Bronchial epithelial cell (primary cell): ENCODE measurements at regions not wholly inside any gene's neighbourhood (a gene's known extent, or its start where the extent isn't known, plus 50 kb on each side); places are given as distances from the start of the nearest gene placed in this dataset.
"Not testable (repeated sequence)": the region's sequence is repeated elsewhere in the genome, so short reads cannot be mapped to it uniquely, and the experiment has no call there.

Source experiments
- DNase-seq: peaks from one replicate; pipeline ENCODE4 v3.0.0-alpha.2; 2010; ENCODE audit warnings: low read depth
- FAIRE-seq: peaks from 2 replicates; lab custom pipeline; 2011; peaks lifted over from hg19 to GRCh38; lab: Jason Lieb, UNC
- H3K27me3 ChIP-seq: 2 replicates; pipeline ENCODE4 v1.5.1; 2011; ENCODE audit warnings: low read length; ENCODE audit not compliant: control insufficient read depth, insufficient read depth
- H3K36me3 ChIP-seq: 2 replicates; pipeline ENCODE4 v1.5.1; 2011; ENCODE audit warnings: low read length; ENCODE audit not compliant: control insufficient read depth, insufficient read depth
- H3K4me3 ChIP-seq: 2 replicates; pipeline ENCODE4 v1.5.1; 2011; ENCODE audit warnings: mild to moderate bottlenecking, low read depth, low read length, control low read depth
- TF ChIP-seq, protein P1 (sequence below): IDR thresholded peaks from 2 replicates; pipeline ENCODE4 v1.5.1; 2011; ENCODE audit warnings: mild to moderate bottlenecking, moderate library complexity, low read length, control low read depth, inconsistent platforms; ENCODE audit not compliant: insufficient read depth, severe bottlenecking

DNA sequence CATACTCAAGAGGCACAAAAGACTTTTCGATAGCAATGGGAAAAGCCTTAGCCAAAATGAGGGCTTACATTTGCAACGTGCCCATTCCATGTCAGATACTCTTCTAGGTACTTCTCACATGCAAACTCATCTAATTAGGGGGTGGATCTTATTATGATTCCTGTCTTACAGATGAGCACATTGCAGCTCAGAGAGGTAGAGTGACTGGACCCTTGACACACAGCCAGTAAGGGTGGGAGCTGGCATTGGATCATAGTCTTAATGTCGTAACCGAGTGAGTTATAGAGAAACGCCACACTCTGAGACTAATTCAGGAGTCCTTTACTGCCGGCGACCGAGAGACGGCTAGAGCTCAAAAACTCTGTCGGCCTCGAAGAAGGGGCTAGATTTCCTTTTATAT, 78.8 kb upstream of the GRIN2A start:
- Histone ChIP-seq H3K4me3 (no peak overlapping the region), H3K36me3 (no peaks in the 10 kb centered on the region), H3K27me3 (no peaks in the 10 kb centered on the region)
- TF ChIP-seq, protein P1, sequence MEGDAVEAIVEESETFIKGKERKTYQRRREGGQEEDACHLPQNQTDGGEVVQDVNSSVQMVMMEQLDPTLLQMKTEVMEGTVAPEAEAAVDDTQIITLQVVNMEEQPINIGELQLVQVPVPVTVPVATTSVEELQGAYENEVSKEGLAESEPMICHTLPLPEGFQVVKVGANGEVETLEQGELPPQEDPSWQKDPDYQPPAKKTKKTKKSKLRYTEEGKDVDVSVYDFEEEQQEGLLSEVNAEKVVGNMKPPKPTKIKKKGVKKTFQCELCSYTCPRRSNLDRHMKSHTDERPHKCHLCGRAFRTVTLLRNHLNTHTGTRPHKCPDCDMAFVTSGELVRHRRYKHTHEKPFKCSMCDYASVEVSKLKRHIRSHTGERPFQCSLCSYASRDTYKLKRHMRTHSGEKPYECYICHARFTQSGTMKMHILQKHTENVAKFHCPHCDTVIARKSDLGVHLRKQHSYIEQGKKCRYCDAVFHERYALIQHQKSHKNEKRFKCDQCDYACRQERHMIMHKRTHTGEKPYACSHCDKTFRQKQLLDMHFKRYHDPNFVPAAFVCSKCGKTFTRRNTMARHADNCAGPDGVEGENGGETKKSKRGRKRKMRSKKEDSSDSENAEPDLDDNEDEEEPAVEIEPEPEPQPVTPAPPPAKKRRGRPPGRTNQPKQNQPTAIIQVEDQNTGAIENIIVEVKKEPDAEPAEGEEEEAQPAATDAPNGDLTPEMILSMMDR: no peak
- FAIRE-seq (no peak), DNase-seq (no peak)

DNA sequence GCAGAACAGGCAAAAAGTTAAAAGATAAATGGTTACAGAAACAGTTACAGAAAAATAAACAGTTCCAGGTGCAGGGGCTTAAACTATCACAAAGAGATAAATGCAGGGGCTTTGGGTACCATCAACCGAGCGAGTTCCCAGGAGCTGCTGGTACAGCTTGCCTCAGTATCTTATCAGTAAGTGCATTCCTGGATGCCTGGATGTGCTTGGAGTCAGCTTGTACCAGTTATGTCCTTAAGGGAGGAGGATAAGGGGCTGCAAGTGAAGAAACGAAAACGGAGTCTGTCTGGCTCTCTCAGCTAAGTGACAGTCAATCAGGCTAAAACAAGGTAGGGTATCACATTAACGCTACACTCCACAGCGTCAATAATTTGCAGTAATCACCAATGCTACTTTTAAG, 79.3 kb upstream of the GRIN2A start:
- not testable (repeated sequence) for H3K4me3 ChIP-seq, FAIRE-seq, DNase-seq, H3K27me3 ChIP-seq, H3K36me3 ChIP-seq

DNA sequence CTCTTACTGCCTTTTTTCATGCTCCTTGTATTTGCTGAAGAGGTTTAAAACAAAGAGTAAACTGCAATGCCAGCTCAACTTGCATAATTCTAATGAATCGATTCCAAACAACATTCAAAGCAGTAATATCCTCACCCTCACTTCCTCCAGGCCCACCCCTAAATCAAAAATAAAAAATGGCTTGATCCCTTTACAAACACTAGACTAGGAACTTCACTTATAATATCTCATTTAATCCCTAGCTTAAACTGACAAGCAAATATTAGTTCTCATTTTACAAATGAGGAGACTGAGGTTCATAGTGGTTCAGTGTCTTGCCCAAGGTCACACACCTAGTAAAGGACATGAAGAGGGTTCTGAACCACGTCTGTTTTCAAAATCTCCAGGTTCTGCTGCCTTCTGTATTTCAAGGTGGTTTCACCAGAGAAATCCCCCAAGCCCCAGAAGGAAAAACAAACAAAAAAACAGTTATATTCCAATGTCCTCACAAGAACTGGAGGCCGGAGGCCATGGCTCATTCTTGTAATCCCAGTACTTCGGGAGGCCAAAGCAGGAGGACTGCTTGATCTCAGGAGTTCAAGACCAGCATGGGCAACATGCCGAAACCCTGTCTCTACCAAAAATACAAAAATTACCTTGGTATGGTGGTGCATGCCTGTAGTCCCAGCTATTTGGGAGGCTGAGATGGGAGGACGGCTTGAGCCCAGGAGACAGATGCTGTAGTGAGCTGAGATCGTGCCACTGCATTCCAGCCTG, 80.3 kb upstream of the GRIN2A start:
- no peak overlapping the region for H3K4me3 ChIP-seq
- FAIRE-seq: no peak
- H3K36me3 ChIP-seq: no peaks in the 10 kb centered on the region
- DNase-seq: no peak
- TF ChIP-seq, protein P1: no peak
- H3K27me3 ChIP-seq: no peaks in the 10 kb centered on the region

DNA sequence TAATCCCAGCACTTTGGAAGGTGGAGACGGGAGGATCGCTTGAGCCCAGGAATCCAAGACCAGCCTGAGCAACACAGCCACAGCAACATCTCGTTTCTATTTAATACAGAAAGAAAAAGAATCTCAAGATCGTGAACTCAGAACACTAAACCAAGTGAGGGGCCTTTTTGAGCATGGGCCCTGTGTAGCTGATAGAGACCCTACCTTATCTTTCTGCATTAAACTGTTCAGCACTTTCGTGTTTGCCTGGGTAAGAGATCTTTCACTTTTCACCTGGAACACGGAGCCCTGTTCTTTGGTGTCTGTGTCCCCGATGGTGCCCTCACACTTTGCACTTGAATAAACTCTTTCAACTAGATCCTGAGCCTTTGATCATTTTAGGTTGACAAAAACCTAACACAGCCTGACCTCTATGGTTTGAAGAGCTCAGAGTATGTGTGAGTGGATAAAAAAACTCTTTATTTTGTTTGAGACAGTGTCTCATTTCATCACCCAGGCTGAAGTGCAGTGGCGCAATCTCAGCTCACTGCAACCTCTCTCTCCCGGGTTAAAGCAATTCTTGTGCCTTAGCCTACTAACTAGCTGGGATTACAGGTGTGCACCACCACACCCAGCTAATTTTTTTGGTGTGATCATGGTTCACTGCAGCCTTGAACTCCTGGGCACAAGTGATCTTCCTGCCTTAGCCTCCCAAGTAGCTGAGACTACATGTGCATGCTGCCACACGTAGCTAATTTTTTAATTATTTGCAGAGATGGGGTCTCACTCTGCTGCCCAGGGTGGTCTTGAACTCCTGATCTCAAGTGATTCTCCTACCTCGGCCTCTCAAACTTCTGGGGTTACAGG, 83.8 kb upstream of the GRIN2A start:
- DNase-seq (no peak), FAIRE-seq (no peak)
- H3K36me3 ChIP-seq: no peaks in the 10 kb centered on the region
- TF ChIP-seq, protein P1: no peak
- H3K4me3 ChIP-seq: no peak overlapping the region
- H3K27me3 ChIP-seq: no peaks in the 10 kb centered on the region

DNA sequence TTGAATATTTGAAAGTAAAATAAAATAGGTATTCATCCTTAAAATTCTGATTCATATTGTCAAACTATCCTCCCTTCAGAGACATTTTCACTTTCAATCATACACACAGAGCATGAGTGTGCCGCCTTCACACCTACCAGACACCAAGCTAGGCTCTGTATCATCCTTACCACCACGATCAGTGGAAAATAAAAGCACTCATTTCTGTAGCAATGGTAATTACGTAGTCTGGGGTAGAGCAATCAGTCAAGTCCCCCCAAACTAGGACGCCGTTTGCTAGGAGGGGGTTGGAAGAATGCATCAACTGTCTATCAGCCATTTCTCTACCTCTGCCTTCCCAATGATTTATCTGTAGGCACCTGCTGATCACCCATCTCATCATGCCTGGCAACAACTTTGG, 84.6 kb upstream of the GRIN2A start:
- DNase-seq (no peak), FAIRE-seq (no peak)
- TF ChIP-seq, protein P1: no peak
- no peak overlapping the region for H3K4me3 ChIP-seq
- no peaks in the 10 kb centered on the region for H3K36me3 ChIP-seq
- no peaks in the 10 kb centered on the region for H3K27me3 ChIP-seq

DNA sequence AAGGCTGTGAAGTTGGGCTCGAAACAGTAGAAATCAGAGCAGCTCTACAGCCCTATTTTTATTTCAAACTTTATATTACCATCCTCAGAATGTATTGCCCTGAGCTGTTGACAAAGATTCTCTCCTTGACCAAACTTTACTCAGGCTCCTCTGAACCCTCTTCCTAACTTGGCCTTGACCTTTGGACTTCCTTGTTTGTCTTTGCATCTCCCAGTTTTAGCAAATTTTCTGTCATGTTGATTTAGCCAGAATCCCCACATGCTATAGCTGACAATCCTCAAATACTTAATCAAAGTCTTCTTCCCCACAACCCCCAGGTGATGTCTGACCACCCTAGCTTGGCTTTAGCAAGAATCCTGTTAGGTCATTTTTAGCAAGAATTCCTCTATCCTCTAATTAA, 87.4 kb upstream of the GRIN2A start:
- TF ChIP-seq, protein P1: no peak
- no peaks in the 10 kb centered on the region for H3K36me3 ChIP-seq
- DNase-seq (no peak), FAIRE-seq (no peak)
- no peak overlapping the region for H3K4me3 ChIP-seq
- H3K27me3 ChIP-seq: no peaks in the 10 kb centered on the region

DNA sequence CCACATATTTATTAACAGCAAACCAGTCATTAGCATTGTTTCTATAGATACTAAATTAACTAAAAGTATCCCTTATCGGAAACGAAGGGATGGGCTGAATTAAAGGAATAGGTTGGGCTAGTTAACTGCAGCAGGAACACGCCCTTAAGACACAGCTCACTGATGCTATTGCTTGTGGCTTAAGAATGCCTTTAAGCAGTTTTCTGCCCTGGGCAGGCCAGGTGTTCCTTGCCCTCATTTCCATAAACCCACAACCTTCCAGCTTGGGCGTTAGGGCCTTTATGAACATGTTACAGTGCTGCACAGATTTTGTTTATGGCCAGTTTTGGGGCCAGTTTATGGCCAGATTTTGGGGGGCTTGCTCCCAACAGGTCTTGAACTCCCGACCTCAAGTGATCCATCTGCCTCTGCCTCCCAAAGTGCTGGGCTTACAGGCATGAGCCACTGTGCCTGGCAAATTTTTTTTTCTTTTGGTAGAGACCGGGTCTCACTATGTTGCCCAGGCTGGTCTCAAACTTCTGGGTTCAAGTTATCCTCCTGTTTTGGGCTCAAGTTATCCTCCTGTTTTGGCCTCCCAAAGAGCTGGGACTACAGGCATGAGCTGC, 90.1 kb upstream of the GRIN2A start:
- not testable (repeated sequence) for H3K27me3 ChIP-seq, H3K4me3 ChIP-seq, H3K36me3 ChIP-seq, FAIRE-seq, DNase-seq

DNA sequence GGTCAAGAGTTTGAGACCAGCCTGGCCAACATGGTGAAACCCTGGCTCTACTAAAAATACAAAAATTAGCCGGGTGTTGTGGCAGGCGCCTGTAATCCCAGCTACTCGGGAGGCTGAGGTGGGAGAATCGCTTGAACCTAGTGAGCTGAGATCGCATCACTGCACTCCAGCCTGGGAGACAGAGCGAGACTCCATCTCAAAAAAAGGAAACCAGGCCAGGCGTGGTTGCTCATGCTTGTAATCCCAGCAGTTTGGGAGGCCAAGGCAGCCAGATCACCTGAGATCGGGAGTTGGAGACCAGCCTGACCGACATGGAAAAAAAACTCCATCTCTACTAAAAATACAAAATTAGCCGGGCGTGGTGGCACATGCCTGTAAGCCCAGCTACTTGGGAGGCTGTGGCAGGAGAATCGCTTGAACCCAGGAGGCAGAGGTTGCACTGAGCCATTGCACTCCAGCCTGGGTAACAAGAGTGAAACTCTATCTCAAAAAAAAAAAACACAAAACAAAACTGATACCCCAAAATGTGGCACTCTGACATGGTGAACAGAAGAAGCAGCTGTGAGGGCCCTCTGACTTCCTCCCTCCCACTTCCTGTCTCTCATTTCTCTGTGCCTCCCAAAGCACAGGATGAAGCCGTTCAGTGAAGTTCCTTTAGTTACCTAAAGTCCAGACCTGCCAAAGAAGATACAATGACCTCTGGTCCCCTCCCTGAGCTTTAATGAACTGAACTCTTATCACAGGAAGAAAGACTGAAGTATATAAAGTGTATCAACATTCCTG, 93.2 kb upstream of the GRIN2A start:
- H3K27me3 ChIP-seq, FAIRE-seq, DNase-seq, H3K36me3 ChIP-seq, H3K4me3 ChIP-seq: not testable (repeated sequence)
